Neural cell (in vitro differentiated cells): ENCODE measurements at regions not wholly inside any gene's neighbourhood (a gene's known extent, or its start where the extent isn't known, plus 50 kb on each side); places are given as distances from the start of the nearest gene placed in this dataset.

Experiments
- CTCF ChIP-seq: fragments of 450-650 bp; IDR thresholded peaks from 2 replicates; pipeline ENCODE4 v1.5.1; 2014; ENCODE audit warnings: antibody characterized with exemption, mild to moderate bottlenecking, moderate library complexity; ENCODE audit not compliant: poor library complexity, severe bottlenecking
- EP300 ChIP-seq: fragments of 450-650 bp; conservative IDR thresholded peaks from 2 replicates; pipeline ENCODE4 v1.6.1; 2014; ENCODE audit warnings: antibody characterized with exemption, mild to moderate bottlenecking, moderate library complexity; ENCODE audit not compliant: poor library complexity, severe bottlenecking
- EZH2 ChIP-seq: fragments of 200-600, 300-800 bp; shearing (Covaris generic), sonication (generic); IDR thresholded peaks from 2 replicates; pipeline ENCODE4 v1.6.1; 2014; ENCODE audit warnings: antibody characterized with exemption, low read length, borderline replicate concordance, mild to moderate bottlenecking; ENCODE audit not compliant: insufficient read depth, poor library complexity, severe bottlenecking
- MXI1 ChIP-seq: fragments of 450-650 bp; conservative IDR thresholded peaks from 2 replicates; pipeline ENCODE4 v1.6.1; 2014; ENCODE audit warnings: antibody characterized with exemption, mild to moderate bottlenecking; ENCODE audit not compliant: poor library complexity, severe bottlenecking
- POLR2AphosphoS5 ChIP-seq: IDR thresholded peaks from 2 replicates; pipeline ENCODE4 v1.6.1; 2012
- RAD21 ChIP-seq: fragments of 450-650 bp; conservative IDR thresholded peaks from 2 replicates; pipeline ENCODE4 v1.6.1; 2014; ENCODE audit warnings: antibody characterized with exemption, mild to moderate bottlenecking, moderate library complexity
- REST ChIP-seq: IDR thresholded peaks from 2 replicates; pipeline ENCODE4 v1.6.1; 2012; ENCODE audit warnings: borderline replicate concordance
- SMC3 ChIP-seq: fragments of 450-650 bp; conservative IDR thresholded peaks from 2 replicates; pipeline ENCODE4 v1.6.1; 2014; ENCODE audit warnings: antibody characterized with exemption, mild to moderate bottlenecking, moderate library complexity; ENCODE audit not compliant: poor library complexity

GRCh38 chr6:9825526-9825925, 589.3 kb downstream of the TFAP2A start:
- TF ChIP-seq POLR2AphosphoS5: no peak
- no peak for TF ChIP-seq CTCF
- no peak for TF ChIP-seq EP300
- no peak for TF ChIP-seq MXI1
- TF ChIP-seq RAD21: no peak
- no peak for TF ChIP-seq EZH2
- TF ChIP-seq REST: no peak
- no peak for TF ChIP-seq SMC3
